ENCODE measurements at regions not wholly inside any gene's neighbourhood (a gene's known extent, or its start where the extent isn't known, plus 50 kb on each side); places are given as distances from the start of the nearest gene placed in this dataset.

DNA sequence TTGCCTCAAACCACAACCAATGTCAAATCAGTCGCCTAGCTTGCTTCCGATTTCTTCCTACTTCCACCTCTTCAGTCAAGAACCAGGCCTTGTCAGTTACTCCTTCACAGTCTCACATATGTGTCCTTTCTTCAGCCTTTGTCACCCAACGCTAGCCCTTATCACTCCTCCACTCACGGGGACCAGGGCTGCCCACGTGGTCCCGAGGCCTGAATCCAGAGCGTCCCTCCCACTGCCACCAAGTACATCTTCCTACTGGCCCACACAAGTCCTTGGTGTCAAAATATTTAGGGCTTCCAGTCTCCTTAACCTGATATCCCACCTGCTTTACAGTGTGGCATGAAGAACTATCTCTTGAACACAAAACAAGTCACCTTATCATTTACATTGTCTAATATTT, 119.1 kb upstream of the SPRED2 start:
- H4K20me1 ChIP-seq (ENCODE audit: insufficient read depth, low read length) = no peaks in the 10 kb centered on the region
- DNase-seq (no peak), ATAC-seq (ENCODE audit: low read depth) (no peak)
- H3K27me3 ChIP-seq (ENCODE audit: control insufficient read depth, insufficient read depth, low read length) = peaks cover 4% of the 10 kb centered on the region
- H3K18ac ChIP-seq (ENCODE audit: low read depth, low read length) = no peak overlapping the region
- H2AK9ac ChIP-seq (replicated peaks; ENCODE audit: low read depth, low read length, poor library complexity) = no peak overlapping the region
- H3K4me1 ChIP-seq (ENCODE audit: control insufficient read depth, insufficient read depth, low read length) = 0 out of 2 replicates have a peak, but pooled peaks cover 2% of the 10 kb centered on the region
- no peak overlapping the region for H3K4me3 ChIP-seq (ENCODE audit: insufficient read depth, low read depth, low read length)
- no peaks in the 10 kb centered on the region for H3K9me3 ChIP-seq (ENCODE audit: control insufficient read depth, insufficient read depth, low read length)
- no peak overlapping the region for H2BK20ac ChIP-seq (ENCODE audit: low read depth, low read length)
- no peak overlapping the region for H2BK15ac ChIP-seq (ENCODE audit: low read depth, low read length)
- H3K4ac ChIP-seq (ENCODE audit: low read depth, low read length) = no peak overlapping the region
- WGBS, 2 experiments (ENCODE audit: extremely low coverage in 2 of 2, insufficient read length in 1 of 2) = 70% methylated on average over 7 of the region's 7 CpGs; no CpG with 5 or more reads in 1 of the 2 experiments
- dilution Hi-C loops (cut with HindIII; ENCODE audit: low sequenced_read_pairs, unreplicated experiment) = no loop called here
- H3K27ac ChIP-seq (ENCODE audit: insufficient read depth, low read length) = no peak overlapping the region
- H3K14ac ChIP-seq (replicated peaks; ENCODE audit: low read depth, low read length) = no peak overlapping the region
- no peak overlapping the region for H2AK5ac ChIP-seq (ENCODE audit: low read depth, low read length)
- TF ChIP-seq, protein P1, sequence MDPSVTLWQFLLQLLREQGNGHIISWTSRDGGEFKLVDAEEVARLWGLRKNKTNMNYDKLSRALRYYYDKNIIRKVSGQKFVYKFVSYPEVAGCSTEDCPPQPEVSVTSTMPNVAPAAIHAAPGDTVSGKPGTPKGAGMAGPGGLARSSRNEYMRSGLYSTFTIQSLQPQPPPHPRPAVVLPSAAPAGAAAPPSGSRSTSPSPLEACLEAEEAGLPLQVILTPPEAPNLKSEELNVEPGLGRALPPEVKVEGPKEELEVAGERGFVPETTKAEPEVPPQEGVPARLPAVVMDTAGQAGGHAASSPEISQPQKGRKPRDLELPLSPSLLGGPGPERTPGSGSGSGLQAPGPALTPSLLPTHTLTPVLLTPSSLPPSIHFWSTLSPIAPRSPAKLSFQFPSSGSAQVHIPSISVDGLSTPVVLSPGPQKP (IDR thresholded peaks at IDR 0.05; ENCODE audit: borderline replicate concordance, low read depth, low read length) = no peak
- TF ChIP-seq RCOR1 (IDR thresholded peaks at IDR 0.05; ENCODE audit: insufficient replicate concordance, low read length) (no peak), CHD1 (IDR thresholded peaks at IDR 0.05; ENCODE audit: low read depth, low read length) (no peak), POLR2A (IDR thresholded peaks at IDR 0.05; ENCODE audit: low read depth, low read length) (no peak), RFX5 (IDR thresholded peaks at IDR 0.05; ENCODE audit: low read depth, low read length) (no peak), MAZ (IDR thresholded peaks at IDR 0.05; ENCODE audit: borderline replicate concordance, low read depth, low read length) (no peak), MXI1 (IDR thresholded peaks at IDR 0.05; ENCODE audit: borderline replicate concordance, low read depth, low read length) (no peak), RAD21 (IDR thresholded peaks at IDR 0.05; ENCODE audit: low read length) (no peak), MAFK (IDR thresholded peaks at IDR 0.05; ENCODE audit: low read depth, low read length) (no peak), NFE2L2 (IDR thresholded peaks at IDR 0.05; ENCODE audit: low read depth, low read length) (no peak), BHLHE40 (IDR thresholded peaks at IDR 0.05; ENCODE audit: low read depth, low read length) (no peak), CEBPB (IDR thresholded peaks at IDR 0.05; ENCODE audit: low read depth, low read length) (no peak), SMC3 (IDR thresholded peaks at IDR 0.05; ENCODE audit: low read depth, low read length) (no peak), FOS (IDR thresholded peaks at IDR 0.05; ENCODE audit: low read depth, low read length) (no peak)
- TF ChIP-seq, protein P2, sequence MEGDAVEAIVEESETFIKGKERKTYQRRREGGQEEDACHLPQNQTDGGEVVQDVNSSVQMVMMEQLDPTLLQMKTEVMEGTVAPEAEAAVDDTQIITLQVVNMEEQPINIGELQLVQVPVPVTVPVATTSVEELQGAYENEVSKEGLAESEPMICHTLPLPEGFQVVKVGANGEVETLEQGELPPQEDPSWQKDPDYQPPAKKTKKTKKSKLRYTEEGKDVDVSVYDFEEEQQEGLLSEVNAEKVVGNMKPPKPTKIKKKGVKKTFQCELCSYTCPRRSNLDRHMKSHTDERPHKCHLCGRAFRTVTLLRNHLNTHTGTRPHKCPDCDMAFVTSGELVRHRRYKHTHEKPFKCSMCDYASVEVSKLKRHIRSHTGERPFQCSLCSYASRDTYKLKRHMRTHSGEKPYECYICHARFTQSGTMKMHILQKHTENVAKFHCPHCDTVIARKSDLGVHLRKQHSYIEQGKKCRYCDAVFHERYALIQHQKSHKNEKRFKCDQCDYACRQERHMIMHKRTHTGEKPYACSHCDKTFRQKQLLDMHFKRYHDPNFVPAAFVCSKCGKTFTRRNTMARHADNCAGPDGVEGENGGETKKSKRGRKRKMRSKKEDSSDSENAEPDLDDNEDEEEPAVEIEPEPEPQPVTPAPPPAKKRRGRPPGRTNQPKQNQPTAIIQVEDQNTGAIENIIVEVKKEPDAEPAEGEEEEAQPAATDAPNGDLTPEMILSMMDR (conservative IDR thresholded peaks at IDR 0.05; ENCODE audit: low read depth, low read length) = no peak
- TF ChIP-seq, protein P3, sequence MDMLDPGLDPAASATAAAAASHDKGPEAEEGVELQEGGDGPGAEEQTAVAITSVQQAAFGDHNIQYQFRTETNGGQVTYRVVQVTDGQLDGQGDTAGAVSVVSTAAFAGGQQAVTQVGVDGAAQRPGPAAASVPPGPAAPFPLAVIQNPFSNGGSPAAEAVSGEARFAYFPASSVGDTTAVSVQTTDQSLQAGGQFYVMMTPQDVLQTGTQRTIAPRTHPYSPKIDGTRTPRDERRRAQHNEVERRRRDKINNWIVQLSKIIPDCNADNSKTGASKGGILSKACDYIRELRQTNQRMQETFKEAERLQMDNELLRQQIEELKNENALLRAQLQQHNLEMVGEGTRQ (IDR thresholded peaks at IDR 0.05; ENCODE audit: low read depth, low read length) = no peak
- no peak overlapping the region for H4K91ac ChIP-seq (ENCODE audit: insufficient read depth, low read depth, low read length)
- no peak overlapping the region for H3K4me2 ChIP-seq (ENCODE audit: low read depth, low read length)
- no peaks in the 10 kb centered on the region for H3K36me3 ChIP-seq (ENCODE audit: control insufficient read depth, insufficient read depth, low read length)
- POLR2A ChIA-PET (ENCODE audit: unreplicated experiment) = no interaction called here
- no peak overlapping the region for H3K23ac ChIP-seq (ENCODE audit: low read depth, low read length)
- H2AFZ ChIP-seq (replicated peaks; ENCODE audit: low read length, poor library complexity) = no peak overlapping the region
- CTCF ChIA-PET = interaction anchor here (1.7 kb wide), 1 partner anchor 286 kb away, joined by 6 read pairs; no protein-coding TSS in a partner anchor
- intact Hi-C loops (cut with micrococcal nuclease) = no loop called here
- H4K5ac ChIP-seq (ENCODE audit: low read depth, low read length) = no peak overlapping the region
- BruUV-seq (replicated peaks) = no TSS peak
- no peak overlapping the region for H2BK120ac ChIP-seq (ENCODE audit: low read depth, low read length)
- no peak overlapping the region for H3K56ac ChIP-seq (ENCODE audit: extremely low read depth, insufficient read depth, low read length)
- in situ Hi-C loops (cut with MboI; ENCODE audit: low sequenced_read_pairs) = loop anchor here (25.0 kb wide), 1 partner anchor 489 kb away; the partner anchor contains the start of gene CEP68
- H4K8ac ChIP-seq (ENCODE audit: low read depth in 2 of 2, low read length in 2 of 2) = no peak overlapping the region
- no peaks in the 10 kb centered on the region for H3K79me1 ChIP-seq (ENCODE audit: low read depth in 1 of 2, low read length in 2 of 2)
- H2BK5ac ChIP-seq (ENCODE audit: low read depth, low read length, poor library complexity, severe bottlenecking) = no peak overlapping the region
- 0 out of 2 replicates have a peak, but pooled peaks cover 3% of the 10 kb centered on the region for H3K9me1 ChIP-seq (ENCODE audit: insufficient read depth, low read length)
- H3K9ac ChIP-seq (ENCODE audit: low read depth, low read length) = no peak overlapping the region

Measured in IMR-90 (cell line).